HEK293 (cell line): ENCODE measurements at regions not wholly inside any gene's neighbourhood (a gene's known extent, or its start where the extent isn't known, plus 50 kb on each side); places are given as distances from the start of the nearest gene placed in this dataset.

Source experiments
- CTCF ChIA-PET: fragments of 350-600 bp; formaldehyde crosslinking; extraction: SDS; loops from one replicate; lab custom pipeline; 2021; ENCODE audit warnings: antibody characterized with exemption; lab: Yijun Ruan, JAX
- POLR2A ChIA-PET: fragments of 300-600 bp; formaldehyde crosslinking; extraction: SDS; loops from one replicate; lab custom pipeline; 2020; ENCODE audit warnings: antibody characterized with exemption, inconsistent platforms; lab: Yijun Ruan, JAX
- H3K27ac ChIP-seq: fragments of 200-500 bp; sonication (Bioruptor generic); 2 replicates; pipeline ENCODE4 v1.5.1; 2014; ENCODE audit warnings: low read depth, low read length, control low read depth, inconsistent platforms; ENCODE audit errors: extremely low read depth
- H3K36me3 ChIP-seq, 2 experiments: fragments of 200-500 bp in 1 of 2; sonication (Bioruptor generic) in 1 of 2; 1 replicate in 1 of 2; 2 replicates in 1 of 2; pipeline ENCODE4 v1.5.1; 2014 to 2017; ENCODE audit warnings: inconsistent platforms in 2 of 2, low read length in 2 of 2; ENCODE audit not compliant: control insufficient read depth in 2 of 2, insufficient read depth in 1 of 2
- H3K4me1 ChIP-seq: fragments of 200-500 bp; sonication (Bioruptor generic); 2 replicates; pipeline ENCODE4 v1.5.1; 2014; ENCODE audit warnings: mild to moderate bottlenecking, low read length, inconsistent platforms; ENCODE audit not compliant: control insufficient read depth, insufficient read depth
- H3K4me3 ChIP-seq: 2 replicates; pipeline ENCODE4 v1.5.1; 2011; ENCODE audit warnings: low read depth, mild to moderate bottlenecking, control low read depth, low read length, moderate library complexity
- H3K9me3 ChIP-seq: fragments of 200-500 bp; sonication (Bioruptor generic); 2 replicates; pipeline ENCODE4 v1.5.1; 2014; ENCODE audit warnings: low read depth, low read length, inconsistent platforms; ENCODE audit not compliant: control insufficient read depth, insufficient read depth
- KLF7 ChIP-seq: fragments of 450-650 bp; formaldehyde crosslinking; IDR thresholded peaks from 2 replicates; pipeline ENCODE4 v1.5.1; 2016; ENCODE audit warnings: missing biosample characterization, missing genetic modification characterization, borderline replicate concordance
- SCRT1 ChIP-seq: fragments of 450-650 bp; formaldehyde crosslinking; IDR thresholded peaks from 2 replicates; pipeline ENCODE4 v1.5.1; 2016; ENCODE audit warnings: missing biosample characterization, missing genetic modification characterization, borderline replicate concordance
- ZBTB8A ChIP-seq: fragments of 450-650 bp; formaldehyde crosslinking; IDR thresholded peaks from 2 replicates; pipeline ENCODE4 v1.5.1; 2016; ENCODE audit warnings: missing biosample characterization, missing genetic modification characterization
- ZFP41 ChIP-seq: fragments of 450-650 bp; formaldehyde crosslinking; IDR thresholded peaks from 2 replicates; pipeline ENCODE4 v1.5.1; 2016; ENCODE audit warnings: missing biosample characterization, missing genetic modification characterization, borderline replicate concordance
- ZNF211 ChIP-seq: fragments of 450-650 bp; formaldehyde crosslinking; IDR thresholded peaks from 2 replicates; pipeline ENCODE4 v1.5.1; 2016; ENCODE audit warnings: low read depth, missing biosample characterization, missing genetic modification characterization
- ZNF239 ChIP-seq: fragments of 450-650 bp; formaldehyde crosslinking; IDR thresholded peaks from 2 replicates; pipeline ENCODE4 v1.5.1; 2016; ENCODE audit warnings: missing biosample characterization, missing genetic modification characterization
- ZNF514 ChIP-seq: fragments of 450-650 bp; formaldehyde crosslinking; IDR thresholded peaks from 2 replicates; pipeline ENCODE4 v1.5.1; 2016; ENCODE audit warnings: missing biosample characterization, missing genetic modification characterization
- ZNF585B ChIP-seq: fragments of 450-650 bp; formaldehyde crosslinking; IDR thresholded peaks from 2 replicates; pipeline ENCODE4 v1.5.1; 2016; ENCODE audit warnings: missing biosample characterization, missing genetic modification characterization
- ZNF600 ChIP-seq: fragments of 450-650 bp; formaldehyde crosslinking; IDR thresholded peaks from 2 replicates; pipeline ENCODE4 v1.5.1; 2016; ENCODE audit warnings: missing biosample characterization, missing genetic modification characterization
- ZSCAN16 ChIP-seq: fragments of 450-650 bp; formaldehyde crosslinking; IDR thresholded peaks from 2 replicates; pipeline ENCODE4 v1.5.1; 2016; ENCODE audit warnings: missing biosample characterization, missing genetic modification characterization
- TF ChIP-seq, protein P1 (sequence below): fragments of 450-650 bp; formaldehyde crosslinking; IDR thresholded peaks from 2 replicates; pipeline ENCODE4 v1.5.1; 2016; ENCODE audit warnings: missing biosample characterization, missing genetic modification characterization, low read depth
- TF ChIP-seq, protein P2 (sequence below): fragments of 450-650 bp; formaldehyde crosslinking; conservative IDR thresholded peaks from 2 replicates; pipeline ENCODE4 v1.5.1; 2016; ENCODE audit warnings: low read depth, missing biosample characterization, missing genetic modification characterization
- TF ChIP-seq, protein P3 (sequence below): fragments of 450-650 bp; formaldehyde crosslinking; IDR thresholded peaks from 2 replicates; pipeline ENCODE4 v1.5.1; 2016; ENCODE audit warnings: missing biosample characterization, missing genetic modification characterization, low read depth
- TF ChIP-seq, protein P4 (sequence below): fragments of 450-650 bp; formaldehyde crosslinking; IDR thresholded peaks from 2 replicates; pipeline ENCODE4 v1.5.1; 2016; ENCODE audit warnings: missing biosample characterization, missing genetic modification characterization
- TF ChIP-seq, protein P5 (sequence below): fragments of 450-650 bp; formaldehyde crosslinking; IDR thresholded peaks from 2 replicates; pipeline ENCODE4 v1.5.1; 2016; ENCODE audit warnings: missing biosample characterization, missing genetic modification characterization
- TF ChIP-seq, protein P6 (sequence below): fragments of 450-650 bp; formaldehyde crosslinking; IDR thresholded peaks from 2 replicates; pipeline ENCODE4 v1.5.1; 2016; ENCODE audit warnings: missing biosample characterization, missing genetic modification characterization

DNA sequence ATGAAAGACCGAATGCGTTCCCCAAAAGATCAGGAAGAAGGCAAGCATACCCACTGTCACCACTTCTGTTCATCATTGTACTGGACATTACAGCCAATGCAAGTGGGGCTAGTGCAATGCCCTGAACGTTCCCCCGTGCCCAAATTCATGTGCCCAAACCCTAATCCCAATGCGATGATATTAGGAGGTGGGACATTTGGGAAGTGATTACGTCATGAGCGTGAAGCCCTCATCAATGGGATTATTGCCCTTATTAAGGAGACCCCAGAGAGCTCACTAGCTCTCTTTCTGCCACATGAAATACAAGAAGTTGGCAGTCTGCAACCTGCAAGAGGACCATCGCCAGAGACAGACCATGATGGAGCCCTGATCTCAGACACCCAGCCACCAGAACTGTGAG, 511.4 kb upstream of the TPK1 start:
- no peak overlapping the region for H3K4me3 ChIP-seq
- TF ChIP-seq KLF7 (tag by site-specific recombination): no peak
- TF ChIP-seq, protein P1, sequence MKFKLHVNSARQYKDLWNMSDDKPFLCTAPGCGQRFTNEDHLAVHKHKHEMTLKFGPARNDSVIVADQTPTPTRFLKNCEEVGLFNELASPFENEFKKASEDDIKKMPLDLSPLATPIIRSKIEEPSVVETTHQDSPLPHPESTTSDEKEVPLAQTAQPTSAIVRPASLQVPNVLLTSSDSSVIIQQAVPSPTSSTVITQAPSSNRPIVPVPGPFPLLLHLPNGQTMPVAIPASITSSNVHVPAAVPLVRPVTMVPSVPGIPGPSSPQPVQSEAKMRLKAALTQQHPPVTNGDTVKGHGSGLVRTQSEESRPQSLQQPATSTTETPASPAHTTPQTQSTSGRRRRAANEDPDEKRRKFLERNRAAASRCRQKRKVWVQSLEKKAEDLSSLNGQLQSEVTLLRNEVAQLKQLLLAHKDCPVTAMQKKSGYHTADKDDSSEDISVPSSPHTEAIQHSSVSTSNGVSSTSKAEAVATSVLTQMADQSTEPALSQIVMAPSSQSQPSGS (tag by site-specific recombination): 0 out of 2 replicates have a peak, but pooled peaks have one; percentile 9
- TF ChIP-seq, all 188 proteins: peak for 1
- CTCF ChIA-PET: no interaction called here
- no peaks in the 10 kb centered on the region for H3K36me3 ChIP-seq
- no peak overlapping the region for H3K27ac ChIP-seq
- POLR2A ChIA-PET: no interaction called here
- H3K9me3 ChIP-seq: no peaks in the 10 kb centered on the region
- H3K4me1 ChIP-seq: no peaks in the 10 kb centered on the region

DNA sequence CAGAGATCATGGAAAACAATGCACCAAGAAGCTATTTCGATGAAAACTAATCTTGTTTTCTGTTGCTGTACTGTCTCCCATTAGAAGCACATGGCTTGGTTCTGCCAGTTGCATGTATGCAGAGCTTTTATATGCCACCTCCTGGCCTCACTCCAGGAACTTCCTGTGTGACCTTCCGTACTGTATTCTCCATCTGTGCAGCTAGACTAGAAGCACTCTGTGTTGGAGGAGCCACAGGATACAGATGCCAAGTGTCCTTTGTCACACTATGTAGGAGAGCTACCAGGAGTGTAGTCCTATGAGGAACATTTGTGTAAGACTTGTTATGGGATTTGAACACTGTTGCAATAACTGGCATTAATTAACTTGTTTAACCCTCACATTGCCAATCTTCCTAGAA, 503.5 kb upstream of the TPK1 start:
- TF ChIP-seq ZNF600 (tag by site-specific recombination) (no peak), ZNF514 (no peak), ZNF211 (tag by site-specific recombination) (no peak)
- TF ChIP-seq, protein P2, sequence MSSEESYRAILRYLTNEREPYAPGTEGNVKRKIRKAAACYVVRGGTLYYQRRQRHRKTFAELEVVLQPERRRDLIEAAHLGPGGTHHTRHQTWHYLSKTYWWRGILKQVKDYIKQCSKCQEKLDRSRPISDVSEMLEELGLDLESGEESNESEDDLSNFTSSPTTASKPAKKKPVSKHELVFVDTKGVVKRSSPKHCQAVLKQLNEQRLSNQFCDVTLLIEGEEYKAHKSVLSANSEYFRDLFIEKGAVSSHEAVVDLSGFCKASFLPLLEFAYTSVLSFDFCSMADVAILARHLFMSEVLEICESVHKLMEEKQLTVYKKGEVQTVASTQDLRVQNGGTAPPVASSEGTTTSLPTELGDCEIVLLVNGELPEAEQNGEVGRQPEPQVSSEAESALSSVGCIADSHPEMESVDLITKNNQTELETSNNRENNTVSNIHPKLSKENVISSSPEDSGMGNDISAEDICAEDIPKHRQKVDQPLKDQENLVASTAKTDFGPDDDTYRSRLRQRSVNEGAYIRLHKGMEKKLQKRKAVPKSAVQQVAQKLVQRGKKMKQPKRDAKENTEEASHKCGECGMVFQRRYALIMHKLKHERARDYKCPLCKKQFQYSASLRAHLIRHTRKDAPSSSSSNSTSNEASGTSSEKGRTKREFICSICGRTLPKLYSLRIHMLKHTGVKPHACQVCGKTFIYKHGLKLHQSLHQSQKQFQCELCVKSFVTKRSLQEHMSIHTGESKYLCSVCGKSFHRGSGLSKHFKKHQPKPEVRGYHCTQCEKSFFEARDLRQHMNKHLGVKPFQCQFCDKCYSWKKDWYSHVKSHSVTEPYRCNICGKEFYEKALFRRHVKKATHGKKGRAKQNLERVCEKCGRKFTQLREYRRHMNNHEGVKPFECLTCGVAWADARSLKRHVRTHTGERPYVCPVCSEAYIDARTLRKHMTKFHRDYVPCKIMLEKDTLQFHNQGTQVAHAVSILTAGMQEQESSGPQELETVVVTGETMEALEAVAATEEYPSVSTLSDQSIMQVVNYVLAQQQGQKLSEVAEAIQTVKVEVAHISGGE (tag by site-specific recombination): no peak
- H3K36me3 ChIP-seq: no peaks in the 10 kb centered on the region
- ChIA-PET POLR2A (no interaction called here), CTCF (interaction anchor here (0.5 kb wide), 1 partner anchor 509 kb away, joined by 3 read pairs; no protein-coding TSS in a partner anchor)
- no peaks in the 10 kb centered on the region for H3K9me3 ChIP-seq
- H3K4me3 ChIP-seq: no peak overlapping the region
- no peaks in the 10 kb centered on the region for H3K4me1 ChIP-seq
- no peak overlapping the region for H3K27ac ChIP-seq

DNA sequence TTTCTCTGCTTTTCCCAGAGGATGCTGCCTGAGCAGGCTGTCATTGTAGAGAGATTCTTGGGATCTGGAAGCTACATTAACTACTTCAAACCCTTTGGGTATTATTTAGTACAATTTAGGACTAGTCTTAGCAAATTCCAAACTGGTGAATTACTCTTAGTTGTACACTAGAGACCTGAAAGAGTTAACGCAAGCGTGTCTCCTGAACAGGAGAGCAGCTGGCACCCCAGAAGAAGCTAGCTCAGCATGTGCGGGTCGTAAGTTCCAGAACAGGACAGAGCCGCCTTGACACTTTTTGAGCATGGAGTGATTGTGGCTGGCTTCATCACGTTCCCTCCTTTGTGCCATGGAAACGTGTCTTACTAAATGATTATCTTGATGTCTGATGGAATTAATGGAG, 495.7 kb upstream of the TPK1 start:
- ChIA-PET CTCF (interaction anchor here (0.6 kb wide), 1 partner anchor 39 kb away, joined by 3 read pairs; no protein-coding TSS in a partner anchor), POLR2A (no interaction called here)
- Histone ChIP-seq H3K27ac (no peak overlapping the region), H3K4me3 (no peak overlapping the region), H3K36me3 (no peaks in the 10 kb centered on the region), H3K4me1 (no peaks in the 10 kb centered on the region), H3K9me3 (no peaks in the 10 kb centered on the region)
- TF ChIP-seq ZFP41 (no peak), ZSCAN16 (tag by site-specific recombination) (no peak), ZBTB8A (tag by site-specific recombination) (no peak), SCRT1 (no peak), ZNF239 (tag by site-specific recombination) (no peak), ZNF585B (tag by site-specific recombination) (no peak)
- TF ChIP-seq, protein P3, sequence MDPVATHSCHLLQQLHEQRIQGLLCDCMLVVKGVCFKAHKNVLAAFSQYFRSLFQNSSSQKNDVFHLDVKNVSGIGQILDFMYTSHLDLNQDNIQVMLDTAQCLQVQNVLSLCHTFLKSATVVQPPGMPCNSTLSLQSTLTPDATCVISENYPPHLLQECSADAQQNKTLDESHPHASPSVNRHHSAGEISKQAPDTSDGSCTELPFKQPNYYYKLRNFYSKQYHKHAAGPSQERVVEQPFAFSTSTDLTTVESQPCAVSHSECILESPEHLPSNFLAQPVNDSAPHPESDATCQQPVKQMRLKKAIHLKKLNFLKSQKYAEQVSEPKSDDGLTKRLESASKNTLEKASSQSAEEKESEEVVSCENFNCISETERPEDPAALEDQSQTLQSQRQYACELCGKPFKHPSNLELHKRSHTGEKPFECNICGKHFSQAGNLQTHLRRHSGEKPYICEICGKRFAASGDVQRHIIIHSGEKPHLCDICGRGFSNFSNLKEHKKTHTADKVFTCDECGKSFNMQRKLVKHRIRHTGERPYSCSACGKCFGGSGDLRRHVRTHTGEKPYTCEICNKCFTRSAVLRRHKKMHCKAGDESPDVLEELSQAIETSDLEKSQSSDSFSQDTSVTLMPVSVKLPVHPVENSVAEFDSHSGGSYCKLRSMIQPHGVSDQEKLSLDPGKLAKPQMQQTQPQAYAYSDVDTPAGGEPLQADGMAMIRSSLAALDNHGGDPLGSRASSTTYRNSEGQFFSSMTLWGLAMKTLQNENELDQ (tag by site-specific recombination): no peak
- TF ChIP-seq, protein P4, sequence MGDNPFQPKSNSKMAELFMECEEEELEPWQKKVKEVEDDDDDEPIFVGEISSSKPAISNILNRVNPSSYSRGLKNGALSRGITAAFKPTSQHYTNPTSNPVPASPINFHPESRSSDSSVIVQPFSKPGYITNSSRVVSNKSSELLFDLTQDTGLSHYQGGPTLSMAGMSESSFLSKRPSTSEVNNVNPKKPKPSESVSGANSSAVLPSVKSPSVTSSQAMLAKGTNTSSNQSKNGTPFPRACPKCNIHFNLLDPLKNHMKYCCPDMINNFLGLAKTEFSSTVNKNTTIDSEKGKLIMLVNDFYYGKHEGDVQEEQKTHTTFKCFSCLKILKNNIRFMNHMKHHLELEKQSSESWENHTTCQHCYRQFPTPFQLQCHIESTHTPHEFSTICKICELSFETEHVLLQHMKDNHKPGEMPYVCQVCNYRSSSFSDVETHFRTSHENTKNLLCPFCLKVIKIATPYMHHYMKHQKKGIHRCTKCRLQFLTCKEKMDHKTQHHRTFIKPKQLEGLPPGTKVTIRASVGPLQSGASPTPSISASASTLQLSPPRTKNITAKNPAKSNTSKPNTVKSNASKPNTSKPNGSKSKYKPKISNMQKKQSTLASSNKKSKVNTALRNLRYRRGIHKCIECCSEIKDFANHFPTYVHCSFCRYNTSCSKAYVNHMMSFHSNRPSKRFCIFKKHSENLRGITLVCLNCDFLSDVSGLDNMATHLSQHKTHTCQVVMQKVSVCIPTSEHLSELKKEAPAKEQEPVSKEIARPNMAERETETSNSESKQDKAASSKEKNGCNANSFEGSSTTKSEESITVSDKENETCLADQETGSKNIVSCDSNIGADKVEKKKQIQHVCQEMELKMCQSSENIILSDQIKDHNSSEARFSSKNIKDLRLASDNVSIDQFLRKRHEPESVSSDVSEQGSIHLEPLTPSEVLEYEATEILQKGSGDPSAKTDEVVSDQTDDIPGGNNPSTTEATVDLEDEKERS (tag by site-specific recombination): no peak
- TF ChIP-seq, protein P5, sequence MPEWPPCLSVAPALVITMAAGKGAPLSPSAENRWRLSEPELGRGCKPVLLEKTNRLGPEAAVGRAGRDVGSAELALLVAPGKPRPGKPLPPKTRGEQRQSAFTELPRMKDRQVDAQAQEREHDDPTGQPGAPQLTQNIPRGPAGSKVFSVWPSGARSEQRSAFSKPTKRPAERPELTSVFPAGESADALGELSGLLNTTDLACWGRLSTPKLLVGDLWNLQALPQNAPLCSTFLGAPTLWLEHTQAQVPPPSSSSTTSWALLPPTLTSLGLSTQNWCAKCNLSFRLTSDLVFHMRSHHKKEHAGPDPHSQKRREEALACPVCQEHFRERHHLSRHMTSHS: no peak
- TF ChIP-seq, protein P6, sequence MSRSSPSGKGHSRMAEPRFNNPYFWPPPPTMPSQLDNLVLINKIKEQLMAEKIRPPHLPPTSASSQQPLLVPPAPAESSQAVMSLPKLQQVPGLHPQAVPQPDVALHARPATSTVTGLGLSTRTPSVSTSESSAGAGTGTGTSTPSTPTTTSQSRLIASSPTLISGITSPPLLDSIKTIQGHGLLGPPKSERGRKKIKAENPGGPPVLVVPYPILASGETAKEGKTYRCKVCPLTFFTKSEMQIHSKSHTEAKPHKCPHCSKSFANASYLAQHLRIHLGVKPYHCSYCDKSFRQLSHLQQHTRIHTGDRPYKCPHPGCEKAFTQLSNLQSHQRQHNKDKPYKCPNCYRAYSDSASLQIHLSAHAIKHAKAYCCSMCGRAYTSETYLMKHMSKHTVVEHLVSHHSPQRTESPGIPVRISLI (tag by site-specific recombination): no peak
